HCT116 (cell line): ENCODE measurements at regions not wholly inside any gene's neighbourhood (a gene's known extent, or its start where the extent isn't known, plus 50 kb on each side); places are given as distances from the start of the nearest gene placed in this dataset.

ENCODE experiments used
- ATAC-seq: fragments of 200-7000 bp; cut with Tn5 transposase; 2 replicates; pipeline ENCODE4 v1.9.1; 2020; ENCODE audit warnings: mild to moderate bottlenecking, moderate library complexity
- BruUV-seq: library from RNA; stranded (reverse); fragments of 400-500 nt; replicated peaks from 2 replicates; lab custom pipeline; 2021; lab: Mats Ljungman, UMichigan
- CTCF ChIA-PET: fragments of 300-600 bp; sonication (Branson Sonifier 250); formaldehyde crosslinking; loops from one replicate; lab custom pipeline; 2021; ENCODE audit warnings: antibody characterized with exemption; lab: Charles Lee
- POLR2A ChIA-PET: fragments of 300-600, 350-600 bp; sonication (Branson Sonifier 250); formaldehyde crosslinking; loops from one replicate; lab custom pipeline; 2021; ENCODE audit warnings: antibody characterized with exemption; lab: Charles Lee
- RAD21 ChIA-PET, 2 experiments: fragments of 300-600 bp; sonication (Branson Sonifier 250); formaldehyde crosslinking; loops; one replicate each; lab custom pipeline; 2023; ENCODE audit warnings: low total read pairs in 2 of 2; ENCODE audit not compliant: uncharacterized antibody in 2 of 2, unreplicated experiment in 2 of 2, low non-redundant PET in 1 of 2; lab: Charles Lee
- DNase-seq: peaks from one replicate; pipeline ENCODE4 v3.0.0-alpha.2; 2010; ENCODE audit warnings: low read depth, low spot score
- H2AFZ ChIP-seq: fragments of 200-600 bp; shearing (Covaris generic), sonication (generic); 2 replicates; pipeline ENCODE4 v1.6.1; 2017; ENCODE audit warnings: low read depth, mixed run types, mixed read lengths, antibody characterized with exemption, low read length; ENCODE audit not compliant: poor library complexity, severe bottlenecking
- H3K27ac ChIP-seq: 2 replicates; pipeline ENCODE4 v1.5.1; 2012; ENCODE audit warnings: low read depth, low read length
- H3K27me3 ChIP-seq: fragments of 200-600 bp; sonication (generic); 2 replicates; pipeline ENCODE4 v1.6.1; 2016; ENCODE audit warnings: mixed run types, low read length, mixed read lengths; ENCODE audit not compliant: insufficient read depth
- H3K36me3 ChIP-seq, 2 experiments: fragments of 200-500 bp in 1 of 2; fragments of 200-600 bp in 1 of 2; sonication (Bioruptor generic) in 1 of 2; sonication (generic) in 1 of 2; 2 replicates each; pipeline versions ENCODE4 v1.5.1 to v1.6.1; 2014 to 2016; ENCODE audit warnings: low read length in 2 of 2, inconsistent platforms in 1 of 2, mixed read lengths in 1 of 2, mixed run types in 1 of 2; ENCODE audit not compliant: insufficient read depth in 2 of 2, control insufficient read depth in 1 of 2
- H3K4me1 ChIP-seq, 2 experiments: fragments of 200-600 bp in 1 of 2; sonication (generic) in 1 of 2; 2 replicates each; pipeline versions ENCODE4 v1.5.1 to v1.6.1; 2012 to 2017; ENCODE audit warnings: low read length in 2 of 2, inconsistent platforms in 1 of 2, mild to moderate bottlenecking in 1 of 2, mixed read lengths in 1 of 2, mixed run types in 1 of 2, moderate library complexity in 1 of 2; ENCODE audit not compliant: insufficient read depth in 2 of 2, control insufficient read depth in 1 of 2
- H3K4me2 ChIP-seq: fragments of 200-600 bp; sonication (generic); 2 replicates; pipeline ENCODE4 v1.6.1; 2017; ENCODE audit warnings: mixed run types, low read length, mixed read lengths
- H3K4me3 ChIP-seq, 2 experiments: fragments of 200-600 bp in 1 of 2; sonication (generic) in 1 of 2; replicated peaks in 1 of 2; 2 replicates each; pipeline ENCODE4 v1.5.1; 2011 to 2016; ENCODE audit warnings: low read length in 2 of 2, control low read depth in 1 of 2, low read depth in 1 of 2, mild to moderate bottlenecking in 1 of 2, mixed read lengths in 1 of 2, mixed run types in 1 of 2
- H3K79me2 ChIP-seq: fragments of 200-600 bp; sonication (generic); 2 replicates; pipeline ENCODE4 v1.6.1; 2017; ENCODE audit warnings: mild to moderate bottlenecking, mixed run types, low read length, moderate library complexity, mixed read lengths; ENCODE audit not compliant: insufficient read depth
- H3K9ac ChIP-seq: fragments of 200-600 bp; sonication (generic); 2 replicates; pipeline ENCODE4 v1.6.1; 2016; ENCODE audit warnings: low read length, mixed read lengths
- H3K9me2 ChIP-seq: fragments of 200-600 bp; sonication (generic), shearing (Covaris generic); 2 replicates; pipeline ENCODE4 v1.6.1; 2017; ENCODE audit warnings: mixed run types, mild to moderate bottlenecking, moderate library complexity; ENCODE audit not compliant: insufficient read depth
- H3K9me3 ChIP-seq, 2 experiments: fragments of 200-500 bp in 1 of 2; fragments of 200-600 bp in 1 of 2; sonication (Bioruptor generic) in 1 of 2; sonication (generic) in 1 of 2; 2 replicates each; pipeline ENCODE4 v1.6.1; 2014 to 2017; ENCODE audit warnings: low read length in 2 of 2, mixed read lengths in 2 of 2, inconsistent platforms in 1 of 2, low read depth in 1 of 2, mild to moderate bottlenecking in 1 of 2, mixed run types in 1 of 2, moderate library complexity in 1 of 2; ENCODE audit not compliant: control insufficient read depth in 1 of 2, insufficient read depth in 1 of 2
- H4K20me1 ChIP-seq: fragments of 200-600 bp; sonication (generic), shearing (Covaris generic); 2 replicates; pipeline ENCODE4 v1.6.1; 2017; ENCODE audit warnings: mixed run types, mild to moderate bottlenecking, moderate library complexity; ENCODE audit not compliant: insufficient read depth
- ATF3 ChIP-seq: IDR thresholded peaks from 2 replicates; pipeline ENCODE4 v1.6.1; 2012
- CBX3 ChIP-seq: IDR thresholded peaks from 2 replicates; pipeline ENCODE4 v1.6.1; 2012; ENCODE audit warnings: low read depth
- CEBPB ChIP-seq: IDR thresholded peaks from 2 replicates; pipeline ENCODE4 v1.6.1; 2012; ENCODE audit warnings: low read depth
- ELF1 ChIP-seq: IDR thresholded peaks from 2 replicates; pipeline ENCODE4 v1.6.1; 2012; ENCODE audit warnings: low read depth, borderline replicate concordance
- EZH2 ChIP-seq: fragments of 200-600 bp; sonication (generic); IDR thresholded peaks from 2 replicates; pipeline ENCODE4 v1.6.1; 2017; ENCODE audit warnings: antibody characterized with exemption, mixed run types
- EZH2phosphoT487 ChIP-seq: fragments of 200-600 bp; IDR thresholded peaks from 2 replicates; pipeline ENCODE4 v1.6.1; 2018; ENCODE audit warnings: antibody characterized with exemption, borderline replicate concordance
- POLR2A ChIP-seq: IDR thresholded peaks from 2 replicates; pipeline ENCODE4 v1.7.0; 2011; ENCODE audit warnings: borderline replicate concordance; ENCODE audit not compliant: insufficient read depth, insufficient read length; ENCODE audit errors: extremely low read depth
- RAD21 ChIP-seq: IDR thresholded peaks from 2 replicates; pipeline ENCODE4 v1.6.1; 2012; ENCODE audit warnings: low read depth, mild to moderate bottlenecking
- REST ChIP-seq: IDR thresholded peaks from 2 replicates; pipeline ENCODE4 v1.6.1; 2012; ENCODE audit warnings: low read depth
- SP1 ChIP-seq: IDR thresholded peaks from 2 replicates; pipeline ENCODE4 v1.6.1; 2012; ENCODE audit warnings: low read depth
- SRF ChIP-seq: IDR thresholded peaks from 2 replicates; pipeline ENCODE4 v1.6.1; 2012; ENCODE audit warnings: low read depth
- TCF7L2 ChIP-seq: IDR thresholded peaks from 2 replicates; pipeline ENCODE4 v1.7.0; 2011; ENCODE audit warnings: borderline replicate concordance, inconsistent platforms; ENCODE audit not compliant: insufficient read depth, insufficient read length; ENCODE audit errors: extremely low read depth
- YY1 ChIP-seq: IDR thresholded peaks from 2 replicates; pipeline ENCODE4 v1.6.1; 2011; ENCODE audit warnings: low read length, low read depth, moderate library complexity, mild to moderate bottlenecking; ENCODE audit not compliant: insufficient replicate concordance; ENCODE audit errors: extremely low read depth
- ZFX ChIP-seq: fragments of 450-650 bp; IDR thresholded peaks from 2 replicates; pipeline ENCODE4 v1.6.1; 2017
- intact Hi-C: fragments of 100-400 bp; cut with micrococcal nuclease; formaldehyde crosslinking; loops from 2 replicates; pipeline ENCODE4 v1.10.0; 2022
- TF ChIP-seq, protein P1 (sequence below): IDR thresholded peaks from 2 replicates; pipeline ENCODE4 v1.6.1; 2011; ENCODE audit warnings: mild to moderate bottlenecking, low read length, moderate library complexity; ENCODE audit not compliant: insufficient replicate concordance; ENCODE audit errors: extremely low read depth
- TF ChIP-seq, protein P2 (sequence below): IDR thresholded peaks from 2 replicates; pipeline ENCODE4 v1.6.1; 2012
- TF ChIP-seq, protein P3 (sequence below), 3 experiments: fragments of 200-600 bp in 1 of 3; sonication (generic) in 1 of 3; IDR thresholded peaks in 2 of 3; conservative IDR thresholded peaks in 1 of 3; 2 replicates each; pipeline ENCODE4 v1.5.1; 2012 to 2017; ENCODE audit warnings: low read depth in 2 of 3, low read length in 2 of 3, antibody characterized with exemption in 1 of 3, borderline replicate concordance in 1 of 3, control low read depth in 1 of 3, mild to moderate bottlenecking in 1 of 3, mixed read lengths in 1 of 3, mixed run types in 1 of 3, moderate library complexity in 1 of 3; ENCODE audit not compliant: insufficient read depth in 1 of 3

GRCh38 chr5:17424674-17425073 lies 73.4 kb upstream of the TAF11L2 start:
- intact Hi-C loops: no loop called here
- ATAC-seq: no peak

More at GRCh38 chr5:17424674-17425073, 73.4 kb upstream of the TAF11L2 start:
- Histone ChIP-seq H2AFZ (no peak overlapping the region), H4K20me1 (no peaks in the 10 kb centered on the region), H3K9ac (no peak overlapping the region), H3K79me2 (no peaks in the 10 kb centered on the region), H3K4me3 (no peak overlapping the region), H3K9me2 (no peaks in the 10 kb centered on the region), H3K9me3 (peaks cover 0 to 4% of the 10 kb centered on the region in 2 experiments; a peak in 1 of 4 replicates), H3K27me3 (no peaks in the 10 kb centered on the region), H3K27ac (no peak overlapping the region), H3K4me2 (no peak overlapping the region), H3K36me3 (no peaks in the 10 kb centered on the region), H3K4me1 (no peaks in the 10 kb centered on the region)
- ChIA-PET CTCF (no interaction called here), RAD21 (no interaction called here), POLR2A (no interaction called here)
- DNase-seq: no peak
- BruUV-seq: no TSS peak
- TF ChIP-seq TCF7L2: no peak
- no peak for TF ChIP-seq ELF1
- TF ChIP-seq SP1: no peak
- TF ChIP-seq CEBPB: no peak
- no peak for TF ChIP-seq EZH2
- TF ChIP-seq RAD21: no peak
- no peak for TF ChIP-seq YY1
- no peak for TF ChIP-seq ATF3
- no peak for TF ChIP-seq ZFX
- TF ChIP-seq POLR2A: no peak
- TF ChIP-seq, protein P1, sequence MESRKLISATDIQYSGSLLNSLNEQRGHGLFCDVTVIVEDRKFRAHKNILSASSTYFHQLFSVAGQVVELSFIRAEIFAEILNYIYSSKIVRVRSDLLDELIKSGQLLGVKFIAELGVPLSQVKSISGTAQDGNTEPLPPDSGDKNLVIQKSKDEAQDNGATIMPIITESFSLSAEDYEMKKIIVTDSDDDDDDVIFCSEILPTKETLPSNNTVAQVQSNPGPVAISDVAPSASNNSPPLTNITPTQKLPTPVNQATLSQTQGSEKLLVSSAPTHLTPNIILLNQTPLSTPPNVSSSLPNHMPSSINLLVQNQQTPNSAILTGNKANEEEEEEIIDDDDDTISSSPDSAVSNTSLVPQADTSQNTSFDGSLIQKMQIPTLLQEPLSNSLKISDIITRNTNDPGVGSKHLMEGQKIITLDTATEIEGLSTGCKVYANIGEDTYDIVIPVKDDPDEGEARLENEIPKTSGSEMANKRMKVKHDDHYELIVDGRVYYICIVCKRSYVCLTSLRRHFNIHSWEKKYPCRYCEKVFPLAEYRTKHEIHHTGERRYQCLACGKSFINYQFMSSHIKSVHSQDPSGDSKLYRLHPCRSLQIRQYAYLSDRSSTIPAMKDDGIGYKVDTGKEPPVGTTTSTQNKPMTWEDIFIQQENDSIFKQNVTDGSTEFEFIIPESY: no peak
- TF ChIP-seq CBX3: no peak
- TF ChIP-seq, protein P2, sequence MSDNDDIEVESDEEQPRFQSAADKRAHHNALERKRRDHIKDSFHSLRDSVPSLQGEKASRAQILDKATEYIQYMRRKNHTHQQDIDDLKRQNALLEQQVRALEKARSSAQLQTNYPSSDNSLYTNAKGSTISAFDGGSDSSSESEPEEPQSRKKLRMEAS: no peak
- no peak for TF ChIP-seq REST
- no peak for TF ChIP-seq SRF
- TF ChIP-seq, protein P3, sequence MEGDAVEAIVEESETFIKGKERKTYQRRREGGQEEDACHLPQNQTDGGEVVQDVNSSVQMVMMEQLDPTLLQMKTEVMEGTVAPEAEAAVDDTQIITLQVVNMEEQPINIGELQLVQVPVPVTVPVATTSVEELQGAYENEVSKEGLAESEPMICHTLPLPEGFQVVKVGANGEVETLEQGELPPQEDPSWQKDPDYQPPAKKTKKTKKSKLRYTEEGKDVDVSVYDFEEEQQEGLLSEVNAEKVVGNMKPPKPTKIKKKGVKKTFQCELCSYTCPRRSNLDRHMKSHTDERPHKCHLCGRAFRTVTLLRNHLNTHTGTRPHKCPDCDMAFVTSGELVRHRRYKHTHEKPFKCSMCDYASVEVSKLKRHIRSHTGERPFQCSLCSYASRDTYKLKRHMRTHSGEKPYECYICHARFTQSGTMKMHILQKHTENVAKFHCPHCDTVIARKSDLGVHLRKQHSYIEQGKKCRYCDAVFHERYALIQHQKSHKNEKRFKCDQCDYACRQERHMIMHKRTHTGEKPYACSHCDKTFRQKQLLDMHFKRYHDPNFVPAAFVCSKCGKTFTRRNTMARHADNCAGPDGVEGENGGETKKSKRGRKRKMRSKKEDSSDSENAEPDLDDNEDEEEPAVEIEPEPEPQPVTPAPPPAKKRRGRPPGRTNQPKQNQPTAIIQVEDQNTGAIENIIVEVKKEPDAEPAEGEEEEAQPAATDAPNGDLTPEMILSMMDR (IDR thresholded peaks at IDR 0.05 in 2 of 3, conservative IDR thresholded peaks at IDR 0.05 in 1 of 3; ENCODE audit: borderline replicate concordance in 1 of 3, insufficient read depth in 1 of 3, low read depth in 2 of 3, low read length in 2 of 3): no peak
- no peak for TF ChIP-seq EZH2phosphoT487
